Heart left ventricle (tissue), 13 donors: ENCODE measurements at regions not wholly inside any gene's neighbourhood (a gene's known extent, or its start where the extent isn't known, plus 50 kb on each side); places are given as distances from the start of the nearest gene placed in this dataset.

ENCODE experiments used
- CTCF ChIP-seq, 12 donors: fragments of 200-600 bp; sonication (generic) in 4 of 12; IDR thresholded peaks; one replicate each; pipeline versions ENCODE4 v1.5.0 to v1.8.0; 2018 to 2022; ENCODE audit warnings: antibody characterized with exemption in 12 of 12, mild to moderate bottlenecking in 5 of 12
- POLR2A ChIP-seq, 2 donors: fragments of 450-650 bp; IDR thresholded peaks; one replicate each; pipeline ENCODE4 v1.6.1; 2017; ENCODE audit warnings: antibody characterized with exemption in 2 of 2, mild to moderate bottlenecking in 2 of 2, moderate library complexity in 2 of 2
- donor health status: ischemic (EF 13 %, LVEDD 7.1; RV severe dilation, severe dysfunction).
- donor health status: DM: no; HTN: yes; CAD: no.
- donor health status: DM: no; HTN: no; CAD: no.
- donor health status: ischemic (EF 25% LVEDD 6.9; RV normal size, moderate dysfunction).
- donor health status: ischemic (EF 25% LVEDD 5.7; RV mildly dilated, moderate dysfunction).
- donor health status: ischemic (EF 35%, LVEDD 5.7; RV mildly dilated, moderate dysfunction).
- donor health status: nonischemic (EF 11% LVEDD 7.7; RV severe dilation, severe dysfunction).
- donor health status: DM: yes; HTN: yes; CAD: no.
- donor health status: PGD.
- donor health status: ischemic (EF 29% LVEDD 5.4; RV normal size, mild dysfunction).
- donor health status: nonischemic (EF 23%, LVEDD 6.1; RV moderate dilation, normal function).

DNA sequence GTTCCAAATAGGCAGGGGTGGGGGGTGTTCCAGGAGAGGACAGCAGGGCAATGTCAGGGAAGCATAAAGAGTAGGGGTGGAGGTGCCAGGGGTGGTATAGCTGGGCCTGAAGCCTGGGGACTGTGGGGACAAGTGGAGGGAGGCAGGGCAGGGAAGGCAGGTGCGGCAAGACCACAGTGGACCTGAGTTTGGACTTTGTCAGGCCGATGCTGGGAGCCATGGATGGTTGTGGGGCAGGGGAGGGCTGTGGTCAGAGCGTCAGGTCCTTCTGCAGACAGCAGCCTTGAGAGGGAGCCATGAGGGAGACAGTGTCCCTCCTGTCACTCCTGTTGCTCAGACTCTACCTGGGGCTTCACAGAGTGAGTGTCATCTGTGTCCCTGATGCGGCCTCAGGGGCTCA is 320.3 kb downstream of the PTPRU start:
- TF ChIP-seq POLR2A (IDR thresholded peaks at IDR 0.05) (no peak), CTCF (IDR thresholded peaks at IDR 0.05) (no peak)
